HT1080 (cell line): ENCODE measurements at regions not wholly inside any gene's neighbourhood (a gene's known extent, or its start where the extent isn't known, plus 50 kb on each side); places are given as distances from the start of the nearest gene placed in this dataset.
"Not testable (repeated sequence)": the region's sequence is repeated elsewhere in the genome, so short reads cannot be mapped to it uniquely, and the experiment has no call there.

Experiments
- DNase-seq: peaks from one replicate; pipeline ENCODE4 v3.0.0-alpha.2; 2015; ENCODE audit warnings: low read depth

DNA sequence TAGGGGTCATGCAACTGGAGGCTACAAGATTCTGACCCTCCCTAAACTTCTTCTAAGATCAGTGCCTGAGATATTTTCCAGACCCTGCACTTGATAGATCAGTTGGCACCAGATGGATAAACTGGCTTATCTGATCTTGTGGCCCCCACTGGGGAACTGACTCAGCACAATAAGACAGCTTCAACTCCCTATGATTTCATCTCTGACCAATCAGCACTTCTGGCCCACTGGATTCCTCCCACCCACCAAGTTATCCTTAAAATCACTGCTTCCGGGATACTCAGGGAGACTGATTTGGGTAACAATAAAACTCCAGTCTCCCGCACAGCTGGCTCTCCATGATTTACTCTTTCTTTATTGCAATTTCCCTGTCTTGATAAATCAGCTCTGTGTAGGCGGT lies 2180.4 kb upstream of the WWC1 start:
- DNase-seq = no peak

DNA sequence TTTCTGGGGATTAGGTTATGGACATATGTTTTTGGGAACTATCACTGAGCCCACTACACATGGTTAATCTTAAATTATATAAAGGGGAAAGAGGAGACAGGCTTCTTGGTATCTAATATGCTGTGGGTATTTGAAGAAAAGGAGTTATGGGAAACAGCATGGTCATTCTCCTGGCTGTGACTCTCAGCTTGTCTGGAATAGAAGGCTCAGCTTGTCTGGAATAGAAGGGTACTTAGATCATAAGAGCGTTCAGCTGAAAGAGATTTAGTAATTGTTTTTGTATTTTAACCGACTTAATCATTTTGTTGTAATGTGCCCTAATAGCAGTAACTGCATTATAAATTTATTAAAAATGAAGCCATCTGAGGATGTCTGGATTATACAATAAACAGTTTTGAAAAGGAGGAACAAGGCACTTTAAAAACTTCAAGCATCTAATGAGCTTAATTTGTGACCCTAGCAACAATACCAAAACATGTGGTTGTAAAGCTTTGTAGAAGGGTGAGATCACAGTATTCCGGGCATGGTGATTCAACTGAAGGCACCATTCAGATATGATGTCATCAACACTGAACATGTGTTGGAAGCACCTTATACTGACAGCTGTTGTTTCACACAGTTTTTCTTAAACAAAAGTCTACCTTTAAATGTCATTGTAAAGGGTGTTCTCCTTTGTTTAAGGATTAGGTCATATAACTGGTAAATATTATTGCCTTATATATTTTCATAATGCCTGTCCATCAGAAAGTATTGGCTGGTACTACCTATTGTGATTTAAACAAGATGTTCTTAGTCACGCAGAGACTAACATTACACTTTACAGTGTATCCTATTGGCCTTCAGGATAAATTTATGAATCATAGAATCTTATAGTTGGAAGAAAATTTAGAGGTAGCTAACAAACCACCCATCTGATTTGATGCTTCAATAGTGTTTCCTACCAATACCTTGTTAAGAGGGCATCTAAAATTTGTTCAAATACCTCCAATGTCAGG lies 2174.1 kb upstream of the WWC1 start:
- DNase-seq = no peak

DNA sequence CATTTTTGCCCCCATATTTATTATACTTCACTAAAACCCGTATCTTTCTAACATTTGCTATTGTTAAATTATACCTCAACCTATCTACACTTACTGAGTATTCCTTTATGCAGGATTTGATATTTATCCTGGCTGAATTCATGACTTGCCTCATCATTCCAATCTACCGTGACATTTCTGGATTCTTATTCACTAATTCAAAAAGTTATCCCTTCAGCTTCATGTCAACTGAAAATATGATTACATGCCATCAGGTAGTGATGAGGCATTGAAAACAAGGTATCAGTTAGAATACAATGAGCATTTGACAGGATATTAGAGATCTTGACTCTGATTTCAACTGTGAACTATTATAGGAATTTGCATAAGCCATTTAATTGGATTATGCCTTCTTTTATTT lies 2171.9 kb upstream of the WWC1 start:
- DNase-seq = no peak

DNA sequence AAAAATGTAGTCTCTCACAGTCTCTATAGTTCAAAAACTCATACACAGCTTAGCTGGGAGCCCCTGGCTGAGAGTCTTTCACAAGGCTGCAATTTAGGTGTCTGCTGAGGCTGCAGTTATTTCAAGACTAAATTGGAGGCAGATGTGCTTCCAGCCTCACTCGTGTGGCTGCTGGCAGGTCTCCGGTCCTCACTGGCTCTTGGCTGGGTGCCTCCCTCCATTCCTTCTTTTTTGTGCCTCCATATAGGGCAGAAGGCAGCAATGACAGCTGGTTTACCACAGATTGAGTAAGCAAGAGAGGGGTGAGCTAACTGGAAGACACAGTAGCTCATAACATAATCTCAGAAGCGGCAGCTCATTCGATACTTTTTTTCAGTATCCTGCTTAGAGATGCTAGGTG lies 2167.7 kb upstream of the WWC1 start:
- DNase-seq = no peak

DNA sequence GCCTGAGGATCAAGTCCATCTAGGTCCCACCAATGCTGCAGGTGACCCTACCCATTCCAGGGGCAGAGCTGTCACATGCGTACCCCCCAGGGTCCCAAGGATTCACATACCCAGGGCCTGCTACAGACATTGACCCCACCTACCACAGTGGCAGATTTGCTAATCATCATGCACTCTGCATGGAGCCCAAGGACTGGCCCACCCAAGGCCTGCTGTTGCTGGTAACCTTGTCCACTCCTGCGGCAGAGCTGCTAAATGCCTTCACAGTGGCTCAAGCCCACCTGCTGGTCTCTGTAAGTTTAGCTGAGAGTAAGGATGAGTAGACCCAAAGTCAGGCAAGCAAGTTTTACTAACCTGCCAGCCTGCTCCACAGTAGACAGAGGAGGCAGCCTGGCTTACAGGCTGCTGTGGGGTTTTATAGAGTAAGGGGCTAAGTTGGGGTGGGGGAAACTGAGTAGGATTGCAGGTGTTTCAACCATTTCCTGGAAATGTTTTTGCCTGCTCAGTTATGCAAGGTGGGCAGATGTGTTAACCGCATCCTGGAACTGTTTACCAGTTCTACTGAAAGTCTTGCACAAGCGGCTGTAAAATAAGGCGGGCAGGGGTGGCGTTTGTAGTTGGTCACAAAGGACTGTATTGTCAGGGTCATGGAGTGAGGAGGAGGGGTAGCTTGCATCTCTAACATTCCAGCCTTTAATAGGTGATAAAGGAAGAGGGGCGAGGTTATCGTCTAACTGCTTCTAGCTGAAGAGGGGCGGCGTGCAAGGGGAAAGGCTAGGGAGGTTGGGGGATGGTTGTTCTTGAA lies 2163.5 kb upstream of the WWC1 start:
- DNase-seq = no peak

DNA sequence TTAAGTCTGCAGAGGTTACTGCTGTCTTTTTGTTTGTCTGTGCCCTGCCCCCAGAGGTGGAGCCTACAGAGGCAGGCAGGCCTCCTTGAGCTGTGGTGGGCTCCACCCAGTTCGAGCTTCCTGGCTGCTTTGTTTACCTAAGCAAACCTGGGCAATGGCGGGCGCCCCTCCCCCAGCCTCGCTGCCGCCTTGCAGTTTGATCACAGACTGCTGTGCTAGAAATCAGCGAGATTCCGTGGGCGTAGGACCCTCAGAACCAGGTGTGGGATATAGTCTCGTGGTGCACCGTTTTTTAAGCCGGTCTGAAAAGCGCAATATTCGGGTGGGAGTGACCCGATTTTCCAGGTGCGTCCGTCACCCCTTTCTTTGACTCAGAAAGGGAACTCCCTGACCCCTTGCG lies 2146.3 kb upstream of the WWC1 start:
- not testable (repeated sequence) for DNase-seq

DNA sequence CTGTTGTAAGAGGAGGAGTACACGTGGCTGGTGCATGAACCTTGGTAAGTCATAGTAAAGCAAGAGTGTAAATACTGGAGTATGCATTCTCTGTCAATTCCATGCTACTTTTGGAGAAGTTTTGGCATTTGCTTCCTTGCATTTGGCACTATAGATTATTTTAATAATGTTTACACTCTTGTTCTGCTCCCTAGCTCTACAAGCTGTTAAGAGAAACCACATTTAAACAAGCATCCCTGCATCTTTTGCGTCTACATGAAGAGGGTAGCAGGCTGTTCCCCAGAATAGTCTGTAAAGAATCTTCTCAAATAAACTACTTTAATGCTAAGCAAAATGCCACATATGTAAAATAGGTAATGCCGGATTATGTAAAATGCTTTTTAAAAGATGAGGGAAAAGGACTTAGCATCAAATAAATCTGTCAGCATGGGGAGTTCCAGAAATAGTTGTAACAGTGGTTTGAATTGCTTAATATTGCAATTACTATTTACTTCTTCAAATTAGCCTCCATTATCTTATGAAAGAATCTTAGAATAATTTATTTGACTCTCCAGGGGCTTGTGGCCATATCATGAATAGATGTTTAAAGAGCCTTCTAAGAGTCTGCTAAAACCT lies 2127.3 kb upstream of the WWC1 start:
- no peak for DNase-seq

DNA sequence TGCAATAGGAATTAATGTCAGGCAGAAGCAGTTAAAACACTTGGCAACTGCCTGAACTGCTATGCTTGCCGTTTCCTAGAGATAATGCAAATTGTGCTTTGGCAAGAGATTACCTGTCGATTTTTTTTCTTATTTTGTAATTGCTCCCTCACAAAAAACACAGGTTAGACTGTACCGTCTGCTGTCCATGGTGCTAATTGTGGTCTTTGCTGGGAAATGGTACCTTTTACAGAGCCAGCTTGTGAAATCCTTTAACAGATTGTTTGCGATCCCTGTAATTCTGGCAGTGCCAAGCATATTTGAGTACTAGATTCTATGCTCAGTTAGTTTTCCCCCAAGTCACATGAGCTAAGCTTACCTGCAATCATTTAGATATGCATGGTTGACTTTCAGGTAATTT lies 2125.8 kb upstream of the WWC1 start:
- peak; percentile 0 for DNase-seq

DNA sequence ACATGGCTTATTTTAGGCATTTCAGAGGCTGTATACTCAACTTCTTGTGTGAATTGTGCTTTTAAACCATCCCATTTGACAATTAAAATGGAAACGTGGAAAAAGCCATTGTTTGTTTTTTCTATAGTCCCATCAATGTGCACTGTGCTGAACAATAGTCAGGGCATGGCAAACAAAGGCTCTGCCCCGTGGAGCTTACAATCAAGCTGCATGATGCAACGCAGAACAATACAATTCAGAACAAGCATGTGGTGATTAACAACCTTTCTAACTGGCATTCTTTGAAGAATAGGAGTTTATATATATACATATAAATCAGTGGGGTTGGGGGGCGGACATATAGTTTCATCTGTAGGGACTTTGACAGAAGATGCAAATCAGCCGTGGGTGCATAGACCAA lies 2125.4 kb upstream of the WWC1 start:
- no peak for DNase-seq

DNA sequence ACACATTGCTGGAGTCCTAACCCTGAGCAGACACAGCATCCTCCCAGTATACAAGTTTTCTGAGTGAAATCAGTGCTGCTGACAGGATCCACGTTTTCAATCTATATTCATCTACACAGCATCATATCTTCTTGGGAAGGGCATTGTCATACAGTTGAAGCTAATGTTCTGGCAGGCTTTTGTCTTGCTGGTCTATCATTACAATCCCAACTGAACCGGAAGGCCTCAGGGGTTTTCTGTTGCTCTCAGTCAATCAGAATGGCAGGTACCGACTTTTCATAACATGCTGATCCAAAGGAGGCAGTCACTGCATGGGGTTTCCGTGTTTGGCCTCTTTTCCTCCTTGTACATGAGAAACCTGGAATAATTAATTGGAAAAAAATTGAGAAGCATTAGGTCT lies 2118.8 kb upstream of the WWC1 start:
- DNase-seq = no peak

DNA sequence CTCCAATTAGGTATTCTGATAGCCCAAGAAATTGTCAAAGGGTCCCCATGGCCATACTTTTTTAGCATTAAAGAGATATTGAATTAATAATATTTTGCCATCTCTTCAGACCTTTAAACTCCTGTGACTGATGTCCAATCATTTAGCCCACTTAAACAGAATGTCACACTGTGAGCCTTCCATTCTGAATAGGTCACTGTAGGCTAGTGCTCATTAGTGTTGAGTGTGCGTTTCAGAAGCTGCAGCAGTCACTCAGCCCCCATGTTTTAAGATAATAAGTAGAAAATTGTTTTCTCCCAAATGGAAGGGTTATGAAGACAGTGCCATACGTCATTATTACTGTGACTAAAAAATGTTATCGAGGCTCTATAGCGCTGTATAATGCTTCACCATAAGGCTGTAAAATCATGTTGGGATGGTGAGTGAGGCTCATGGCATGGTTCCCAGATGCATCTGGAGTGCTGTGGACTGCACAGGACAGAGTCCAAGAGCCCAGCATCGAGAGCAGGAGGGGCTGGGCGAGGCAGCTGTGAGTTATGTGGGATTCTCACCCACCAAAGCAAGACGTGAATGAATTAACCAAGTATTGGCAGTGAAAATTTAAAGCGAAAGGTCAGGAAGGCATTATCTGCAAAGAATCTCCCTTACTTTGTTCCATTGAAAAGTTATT lies 2112.9 kb upstream of the WWC1 start:
- DNase-seq = no peak

DNA sequence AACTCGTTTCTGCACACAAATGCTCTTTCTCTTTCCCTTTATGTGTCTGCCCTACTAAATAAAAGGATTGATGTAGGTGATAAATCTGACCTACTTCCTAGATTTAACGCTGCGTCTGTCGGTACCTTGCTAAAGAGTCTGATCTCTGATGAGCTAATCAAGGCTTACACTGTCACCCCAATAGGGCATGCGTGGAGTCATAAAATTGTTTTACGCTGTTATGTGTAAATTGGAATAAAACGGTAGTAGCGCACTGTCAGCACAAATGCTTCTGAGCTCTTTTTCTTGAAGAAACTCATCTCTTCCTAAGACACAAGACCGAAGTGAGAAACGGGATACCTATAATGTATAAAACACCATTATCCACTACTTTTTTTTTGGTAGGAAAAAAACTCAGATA lies 2106.3 kb upstream of the WWC1 start:
- no peak for DNase-seq

DNA sequence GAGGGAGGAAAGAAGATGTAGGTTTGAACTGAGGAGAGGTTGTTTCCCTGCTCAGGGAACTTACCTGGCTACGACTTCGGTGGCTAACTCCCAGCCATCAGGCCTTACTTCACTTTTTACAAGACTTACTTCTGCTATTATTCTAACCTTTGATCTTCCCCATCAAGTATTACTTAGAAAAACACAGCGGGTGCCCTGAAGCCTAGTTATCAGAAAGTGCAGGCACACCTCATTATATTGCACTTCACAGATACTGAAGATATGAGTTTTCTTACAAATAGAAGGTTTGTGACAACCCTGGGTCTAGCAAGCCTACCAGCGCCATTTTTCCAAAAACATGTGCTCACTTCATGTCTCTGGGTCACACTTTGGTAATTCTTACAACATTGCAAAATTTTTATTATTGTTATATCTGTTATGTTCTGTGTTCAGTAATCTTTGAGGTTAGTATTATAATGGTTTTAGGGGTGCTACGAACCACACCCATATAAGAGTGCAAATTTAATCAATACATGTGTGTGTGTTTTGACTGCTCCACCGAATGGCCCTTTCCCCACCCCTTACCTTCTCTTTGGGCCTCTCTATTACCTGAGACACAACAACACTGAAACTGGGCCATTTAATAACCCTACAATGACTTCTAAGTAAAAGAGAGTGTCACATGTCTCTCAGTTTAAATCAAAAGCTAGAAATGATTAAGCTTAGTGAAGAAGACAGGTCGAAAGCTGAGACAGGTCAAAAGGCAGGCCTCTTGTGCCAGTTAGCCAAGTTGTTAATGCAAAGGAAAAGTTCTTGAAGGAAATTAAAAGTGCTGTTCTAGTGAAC lies 2102.7 kb upstream of the WWC1 start:
- DNase-seq = no peak

DNA sequence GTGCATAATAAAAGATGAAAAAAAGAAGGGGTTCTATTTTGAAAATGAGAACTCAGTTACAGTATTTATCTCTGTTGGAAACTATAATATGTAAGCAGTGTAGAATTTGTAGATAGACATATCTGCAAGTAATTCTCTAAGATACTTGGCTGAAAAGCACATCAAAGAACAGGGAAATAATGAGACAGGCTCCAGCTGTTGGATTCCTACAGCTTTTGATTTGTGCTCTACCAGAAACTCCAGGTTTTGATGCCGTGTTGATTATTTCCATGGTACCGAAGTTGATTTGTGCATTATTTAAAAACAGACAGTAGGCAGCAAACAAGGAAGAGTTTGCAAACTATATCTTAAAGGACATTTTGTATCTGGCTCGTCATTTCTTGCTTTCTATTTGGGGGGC lies 2098.7 kb upstream of the WWC1 start:
- DNase-seq = no peak

DNA sequence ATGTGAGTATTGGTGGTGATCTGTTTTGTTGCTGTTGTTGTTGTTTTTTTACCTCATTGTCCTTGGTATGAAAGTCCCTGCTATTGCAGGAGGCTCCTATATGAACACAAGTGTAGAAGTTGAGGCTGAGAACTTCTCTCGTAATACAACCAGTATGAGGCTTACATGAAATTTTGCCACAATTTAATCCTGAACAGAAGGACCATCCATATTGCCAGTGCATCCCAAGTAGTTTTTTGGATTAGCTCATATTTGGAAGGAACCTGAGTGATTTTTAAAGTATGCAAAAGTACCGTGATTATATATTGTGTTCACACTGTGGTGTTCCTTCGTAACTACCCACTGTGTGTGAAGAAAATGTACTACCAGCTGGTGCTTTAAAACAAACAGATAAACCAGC lies 2095.5 kb upstream of the WWC1 start:
- DNase-seq = no peak

DNA sequence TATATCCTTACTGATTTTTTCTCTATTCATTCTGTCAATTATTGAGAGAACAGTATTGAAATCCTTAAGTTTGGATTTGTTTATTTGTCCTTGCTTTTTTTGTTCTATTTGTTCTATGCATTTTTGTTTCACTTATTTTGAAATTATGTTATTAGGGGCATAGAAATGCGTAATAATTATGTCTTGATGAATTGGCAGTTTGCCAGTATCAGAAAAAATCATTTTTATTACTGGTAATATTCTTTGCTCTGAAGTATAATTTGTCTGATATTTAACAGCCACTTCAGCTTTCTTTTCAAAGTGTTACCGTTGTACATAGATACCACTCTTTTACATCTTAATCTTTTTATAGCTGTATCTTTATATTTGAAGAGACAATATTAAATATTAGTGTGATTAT lies 2090.9 kb upstream of the WWC1 start:
- no peak for DNase-seq

DNA sequence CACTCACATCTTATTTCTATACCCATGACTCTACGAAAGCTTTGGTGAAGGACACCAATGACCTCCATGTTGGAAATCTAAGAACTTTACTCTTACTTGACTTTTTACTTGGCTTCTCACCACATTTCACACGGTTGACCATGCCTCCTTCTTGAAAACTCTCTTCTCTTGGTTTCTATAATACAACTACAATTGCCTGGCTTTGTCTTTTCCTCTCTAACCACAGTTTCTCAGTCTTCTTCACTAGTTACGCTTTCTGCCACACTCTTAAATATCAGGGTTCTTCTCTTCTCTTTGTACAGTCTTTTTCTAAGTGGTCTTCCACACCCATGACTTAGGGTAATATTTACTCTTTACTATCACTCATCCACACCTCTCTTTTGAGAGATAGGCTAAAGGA lies 2079.8 kb upstream of the WWC1 start:
- no peak for DNase-seq

DNA sequence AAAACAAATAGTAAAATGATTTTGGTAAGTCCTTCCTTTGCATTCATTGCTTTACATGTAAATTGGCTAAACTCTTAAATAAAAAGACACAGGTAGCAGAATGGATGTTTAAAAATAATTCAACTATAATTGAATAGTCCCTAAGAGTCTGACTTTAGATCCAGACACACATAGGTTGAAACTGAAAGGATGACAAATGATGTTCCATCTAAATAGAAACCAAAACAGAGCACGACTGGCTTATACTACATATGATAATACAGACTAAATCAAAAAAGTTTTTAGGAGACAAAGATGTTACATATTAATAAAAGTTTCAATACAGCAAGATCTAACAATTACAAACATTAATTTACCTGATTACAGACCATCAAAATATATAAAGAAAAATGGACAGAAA lies 2055.1 kb upstream of the WWC1 start:
- no peak for DNase-seq

DNA sequence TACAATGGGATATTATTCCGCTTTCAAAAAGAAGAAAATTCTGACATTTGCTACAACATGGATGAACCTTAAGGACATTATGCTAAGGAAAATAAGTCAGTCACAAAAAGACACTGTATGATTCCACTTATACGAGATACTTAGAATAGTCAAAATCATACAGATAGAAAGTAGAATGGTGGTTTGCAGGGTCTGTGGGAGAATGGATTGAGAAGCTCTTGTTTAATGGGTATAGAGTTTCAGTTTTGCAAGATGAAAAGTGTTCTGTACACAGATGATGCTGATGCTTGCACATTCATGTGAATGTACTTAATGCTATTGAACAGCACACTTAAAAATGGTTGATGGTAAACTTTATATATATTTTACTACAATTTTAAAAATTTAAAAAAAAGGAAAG lies 2050.7 kb upstream of the WWC1 start:
- no peak for DNase-seq

DNA sequence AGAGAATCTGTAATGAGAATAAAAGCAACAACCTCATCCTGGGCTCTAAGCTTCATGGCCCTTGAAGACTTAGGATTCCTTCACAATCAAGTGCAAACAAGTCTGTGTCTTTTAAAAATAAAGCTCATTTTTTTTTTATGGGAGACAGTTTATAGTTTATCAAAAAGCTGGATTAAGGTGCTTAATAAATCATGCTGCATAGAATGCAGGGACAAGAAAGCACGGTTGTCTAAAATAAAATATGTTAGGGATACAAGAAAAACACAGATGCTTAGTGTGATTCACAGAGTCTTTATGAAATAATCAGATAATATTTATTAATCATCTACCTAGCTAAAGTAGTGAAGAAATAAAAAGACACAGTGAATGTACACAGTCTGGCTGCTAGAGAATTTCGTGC lies 2045.9 kb upstream of the WWC1 start:
- no peak for DNase-seq

DNA sequence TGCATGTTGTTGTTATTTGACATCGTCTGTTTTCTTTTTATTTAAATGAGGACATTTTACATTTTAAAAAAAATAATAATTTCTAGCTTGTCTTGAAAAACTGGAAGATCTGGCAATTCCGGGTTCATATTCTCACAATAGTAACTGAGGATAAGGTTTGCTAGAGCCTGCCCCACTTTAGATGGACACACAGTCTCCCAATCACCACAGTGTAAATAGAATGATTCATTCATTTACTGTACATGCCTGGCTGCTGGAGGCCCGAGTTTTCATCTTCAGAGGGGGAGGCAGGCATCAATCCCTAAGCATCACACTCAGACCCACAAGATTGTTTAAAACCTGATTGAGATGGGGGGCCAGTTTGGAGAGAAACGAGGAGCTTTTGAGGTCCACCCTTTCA lies 2039.7 kb upstream of the WWC1 start:
- DNase-seq = peak; percentile 20
